Adrenal gland (tissue), 9 donors: ENCODE measurements at regions not wholly inside any gene's neighbourhood (a gene's known extent, or its start where the extent isn't known, plus 50 kb on each side); places are given as distances from the start of the nearest gene placed in this dataset.

ENCODE experiments used
- DNase-seq, 7 donors: peaks; one replicate each; pipeline ENCODE4 v3.0.0-alpha.2; 2019 to 2020
- H3K27ac ChIP-seq, 5 donors: fragments of 200-600 bp; sonication (generic) in 4 of 5; 1 replicate in 3 of 5; 2 replicates in 2 of 5; pipeline versions ENCODE4 v1.5.1 to v1.8.0; 2016 to 2020; ENCODE audit warnings: mild to moderate bottlenecking in 1 of 5
- H3K27me3 ChIP-seq: fragments of 200-600 bp; 2 replicates; pipeline ENCODE4 v1.8.0; 2021
- H3K36me3 ChIP-seq, 2 donors: fragments of 200-600 bp; replicated peaks in 1 of 2; 1 replicate in 1 of 2; 2 replicates in 1 of 2; pipeline versions ENCODE4 v1.5.1 to v1.8.0; 2018 to 2022
- H3K4me1 ChIP-seq, 2 donors: fragments of 200-600 bp; replicated peaks in 1 of 2; 1 replicate in 1 of 2; 2 replicates in 1 of 2; pipeline versions ENCODE4 v1.5.1 to v1.8.0; 2018 to 2021
- H3K4me3 ChIP-seq, 4 donors: fragments of 200-600 bp; sonication (generic) in 3 of 4; one replicate each; pipeline ENCODE4 v1.5.1; 2016 to 2018
- H3K9me3 ChIP-seq, 3 donors: fragments of 200-600 bp; sonication (generic) in 1 of 3; replicated peaks in 1 of 3; 1 replicate in 2 of 3; 2 replicates in 1 of 3; pipeline versions ENCODE4 v1.5.1 to v1.8.0; 2016 to 2021
- CTCF ChIP-seq, 6 experiments: fragments of 450-650 bp in 4 of 6; fragments of 200-600 bp in 2 of 6; sonication (generic) in 1 of 6; IDR thresholded peaks; 1 replicate in 5 of 6; 2 replicates in 1 of 6; pipeline versions ENCODE4 v1.5.1 to v1.8.0; 2016 to 2021; ENCODE audit warnings: antibody characterized with exemption in 6 of 6, mild to moderate bottlenecking in 2 of 6, moderate library complexity in 1 of 6
- POLR2A ChIP-seq, 2 donors: fragments of 450-650 bp; IDR thresholded peaks; one replicate each; pipeline ENCODE4 v1.6.1; 2017; ENCODE audit warnings: antibody characterized with exemption in 2 of 2, mild to moderate bottlenecking in 2 of 2, moderate library complexity in 1 of 2
- WGBS, 4 donors: extraction: QIAGEN DNeasy Blood & Tissue Kit in 2 of 4; methylation state at CpG; one replicate each; pipeline versions ENCODE4 v1.1.5 to v1.1.7; 2013 to 2017; 5-methylcytosine and 5-hydroxymethylcytosine counted together
- intact Hi-C, 2 donors: fragments of 100-400 bp; cut with DNase I; formaldehyde crosslinking; loops; one replicate each; pipeline versions ENCODE4 v1.14.1 to v1.15.0; 2022 to 2023
- donor health status: healthy with polysubstance abuse.
- donor health status: Bipolar disorder and iron deficiency.
- donor health status: DM: yes; HTN: yes; CAD: no.
- donor health status: DM: no; HTN: no; CAD: no.
- donor health status: DM: no; HTN: no; CAD: no.

DNA sequence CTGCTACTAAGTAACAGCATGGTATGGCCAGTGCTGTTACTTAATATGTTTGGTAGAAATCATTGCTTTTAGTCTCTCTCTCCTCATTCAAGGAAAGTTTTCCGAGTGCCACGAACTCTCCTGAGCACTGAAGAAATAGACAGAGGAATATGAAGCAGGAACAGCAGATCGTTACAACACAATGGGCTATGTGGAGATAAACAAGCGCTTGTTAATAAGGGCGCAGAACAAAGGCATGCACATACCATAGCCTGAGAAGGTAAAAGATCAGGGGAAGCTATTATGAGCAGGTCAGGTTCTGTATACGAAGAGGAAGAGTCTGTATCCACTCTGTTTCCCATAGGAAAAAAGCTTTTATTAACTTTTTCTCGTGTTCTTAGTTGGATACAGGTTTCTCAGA lies 156.2 kb upstream of the CPNE8 start:
- Histone ChIP-seq H3K4me1 (no peaks in the 10 kb centered on the region), H3K27ac (no peak overlapping the region), H3K9me3 (no peaks in the 10 kb centered on the region), H3K4me3 (no peak overlapping the region), H3K27me3 (no peaks in the 10 kb centered on the region), H3K36me3 (no peaks in the 10 kb centered on the region)
- 73 to 89% (median 73%) methylated on average over 7 of the region's 7 CpGs for WGBS, 4 donors
- intact Hi-C loops: no loop called here
- TF ChIP-seq POLR2A (IDR thresholded peaks at IDR 0.05): no peak
- TF ChIP-seq CTCF (IDR thresholded peaks at IDR 0.05): no peak
- no peak for DNase-seq

DNA sequence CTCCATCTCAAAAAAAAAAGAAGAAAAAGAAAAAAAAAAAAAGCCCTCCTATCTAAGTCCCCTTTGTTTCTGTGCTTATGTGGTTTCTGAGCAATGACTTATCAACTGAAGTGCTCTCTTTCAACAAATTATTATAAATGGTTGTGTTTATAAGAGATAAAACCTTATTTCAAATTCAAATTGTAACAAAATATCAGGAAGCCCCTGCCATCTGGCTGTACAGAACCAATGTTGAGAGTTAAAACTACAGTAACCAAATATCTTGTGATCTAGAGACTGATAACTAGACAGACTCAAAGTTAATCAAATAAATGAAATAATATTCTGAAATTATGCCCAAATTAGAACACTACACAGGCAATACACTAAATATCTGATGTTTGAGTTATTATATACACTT lies 143.0 kb upstream of the CPNE8 start:
- Histone ChIP-seq H3K36me3 (no peaks in the 10 kb centered on the region), H3K4me1 (no peaks in the 10 kb centered on the region), H3K27me3 (no peaks in the 10 kb centered on the region), H3K4me3 (no peak overlapping the region), H3K27ac (no peak overlapping the region), H3K9me3 (no peaks in the 10 kb centered on the region)
- TF ChIP-seq CTCF (IDR thresholded peaks at IDR 0.05) (no peak), POLR2A (IDR thresholded peaks at IDR 0.05) (no peak)
- no peak for DNase-seq
- intact Hi-C loops: no loop called here

DNA sequence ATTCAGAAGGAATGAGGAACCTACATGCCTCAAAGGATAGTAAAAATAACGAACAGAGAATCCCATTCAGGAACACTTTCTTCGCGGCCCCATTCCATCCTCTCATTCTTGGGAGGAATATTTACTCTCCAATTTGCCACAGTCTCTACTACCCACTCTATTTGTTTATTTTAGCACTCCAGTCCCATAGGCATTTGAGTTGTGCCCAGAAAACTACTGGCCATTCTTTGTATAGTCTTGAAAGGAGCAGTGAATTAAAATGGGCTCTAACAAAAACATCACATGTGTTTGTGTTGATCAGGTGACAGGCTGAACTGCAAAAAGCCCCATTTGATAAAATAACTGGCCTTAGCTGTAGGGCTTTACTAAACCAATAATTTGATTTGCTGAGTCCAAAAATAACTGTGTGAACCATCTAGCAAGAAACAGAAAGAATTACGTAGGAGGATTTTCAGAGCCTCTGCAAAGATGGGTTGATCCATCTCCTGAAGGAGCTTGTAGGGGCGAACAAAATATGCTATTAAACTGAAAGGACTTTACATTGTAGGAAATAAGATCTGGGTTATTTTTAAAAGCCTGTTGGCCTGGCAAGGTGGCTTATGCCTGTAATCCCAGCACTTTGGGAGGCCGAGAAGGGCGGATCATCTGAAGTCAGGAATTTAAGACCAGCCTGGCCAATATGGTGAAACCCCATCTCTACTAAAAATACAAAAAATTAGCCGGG lies 142.3 kb upstream of the CPNE8 start:
- no peak for DNase-seq
- peak overlapping the region in 1 of 5 donors; percentile 9 for H3K27ac ChIP-seq
- intact Hi-C loops: no loop called here
- no peaks in the 10 kb centered on the region for H3K9me3 ChIP-seq
- no peaks in the 10 kb centered on the region for H3K36me3 ChIP-seq
- TF ChIP-seq POLR2A (IDR thresholded peaks at IDR 0.05) (no peak), CTCF (IDR thresholded peaks at IDR 0.05) (no peak)
- WGBS, 4 donors: 81 to 87% (median 83%) methylated on average over 8 of the region's 8 CpGs
- H3K27me3 ChIP-seq: no peaks in the 10 kb centered on the region
- no peaks in the 10 kb centered on the region for H3K4me1 ChIP-seq
- H3K4me3 ChIP-seq: no peak overlapping the region

GRCh38 chr12:39044754-39045153 lies 139.4 kb upstream of the CPNE8 start:
- H3K4me1 ChIP-seq: no peaks in the 10 kb centered on the region
- no peak for DNase-seq
- no peaks in the 10 kb centered on the region for H3K27me3 ChIP-seq
- no peak overlapping the region for H3K27ac ChIP-seq
- WGBS, 4 donors: 60 to 76% (median 65%) methylated on average over 3 of the region's 3 CpGs
- intact Hi-C loops: no loop called here
- no peaks in the 10 kb centered on the region for H3K36me3 ChIP-seq
- no peak overlapping the region for H3K4me3 ChIP-seq
- H3K9me3 ChIP-seq: no peaks in the 10 kb centered on the region
- TF ChIP-seq POLR2A (IDR thresholded peaks at IDR 0.05) (no peak), CTCF (IDR thresholded peaks at IDR 0.05) (no peak)
